ENCODE measurements at regions not wholly inside any gene's neighbourhood (a gene's known extent, or its start where the extent isn't known, plus 50 kb on each side); places are given as distances from the start of the nearest gene placed in this dataset.

- Histone ChIP-seq H3K27me3 (no peaks in the 10 kb centered on the region), H3K36me3 (no peaks in the 10 kb centered on the region), H3K9ac (no peak overlapping the region), H3K4me2 (peak overlapping the region; percentile 63; the same call in 1 of the 2 replicates), H4K20me1 (no peaks in the 10 kb centered on the region), H3K4me1 (peaks cover 37% of the 10 kb centered on the region), H3K4me3 (no peak overlapping the region), H3K27ac (no peak overlapping the region), H3K9me3 (peaks cover 7% of the 10 kb centered on the region)
- TF ChIP-seq Cebpa-rat (IDR thresholded peaks at IDR 0.05), result no peak
These were observed 103.8 kb downstream of the XRCC2 start for GRCh38 chr7:152572101-152572500.

DNA sequence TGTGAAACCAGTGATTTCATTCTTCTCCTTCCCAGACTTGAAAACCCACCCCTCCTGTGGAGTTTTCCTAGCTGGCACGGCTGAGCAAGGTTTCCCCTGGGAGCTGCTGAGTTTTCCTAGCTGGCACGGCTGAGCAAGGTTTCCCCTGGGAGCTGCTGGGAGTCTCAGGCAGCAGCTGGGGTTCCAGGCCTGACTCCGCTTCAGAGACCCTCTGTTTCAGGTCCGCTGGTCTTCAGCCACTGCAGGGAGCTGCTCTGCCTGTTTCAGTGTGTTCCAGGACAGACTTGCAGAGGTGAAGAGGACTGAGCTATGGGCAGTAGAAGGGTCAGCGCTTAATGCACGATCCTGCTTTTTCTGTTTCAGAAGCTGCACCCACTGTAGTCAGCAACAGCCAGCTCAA, 104.9 kb downstream of the XRCC2 start:
- peak overlapping the region; percentile 63 for H3K4me2 ChIP-seq
- H3K4me1 ChIP-seq, result peaks cover 37% of the 10 kb centered on the region
- H3K27me3 ChIP-seq, result no peaks in the 10 kb centered on the region
- H3K9ac ChIP-seq, result peak overlapping the region; percentile 44; the same call in 1 of the 2 replicates
- H3K9me3 ChIP-seq, result no peaks in the 10 kb centered on the region
- no peaks in the 10 kb centered on the region for H4K20me1 ChIP-seq
- H3K36me3 ChIP-seq, result no peaks in the 10 kb centered on the region
- TF ChIP-seq Cebpa-rat (IDR thresholded peaks at IDR 0.05), result no peak
- no peak overlapping the region for H3K4me3 ChIP-seq
- peak overlapping the region; percentile 22; the same call in 1 of the 2 replicates for H3K27ac ChIP-seq

GRCh38 chr7:152568972-152569371, 107.0 kb downstream of the XRCC2 start:
- peaks cover 29% of the 10 kb centered on the region for H3K4me1 ChIP-seq
- no peak overlapping the region for H3K9ac ChIP-seq
- no peaks in the 10 kb centered on the region for H4K20me1 ChIP-seq
- no peaks in the 10 kb centered on the region for H3K36me3 ChIP-seq
- H3K27ac ChIP-seq, result no peak overlapping the region
- TF ChIP-seq Cebpa-rat (IDR thresholded peaks at IDR 0.05), result no peak
- no peaks in the 10 kb centered on the region for H3K9me3 ChIP-seq
- H3K27me3 ChIP-seq, result no peaks in the 10 kb centered on the region
- no peak overlapping the region for H3K4me2 ChIP-seq
- no peak overlapping the region for H3K4me3 ChIP-seq

DNA sequence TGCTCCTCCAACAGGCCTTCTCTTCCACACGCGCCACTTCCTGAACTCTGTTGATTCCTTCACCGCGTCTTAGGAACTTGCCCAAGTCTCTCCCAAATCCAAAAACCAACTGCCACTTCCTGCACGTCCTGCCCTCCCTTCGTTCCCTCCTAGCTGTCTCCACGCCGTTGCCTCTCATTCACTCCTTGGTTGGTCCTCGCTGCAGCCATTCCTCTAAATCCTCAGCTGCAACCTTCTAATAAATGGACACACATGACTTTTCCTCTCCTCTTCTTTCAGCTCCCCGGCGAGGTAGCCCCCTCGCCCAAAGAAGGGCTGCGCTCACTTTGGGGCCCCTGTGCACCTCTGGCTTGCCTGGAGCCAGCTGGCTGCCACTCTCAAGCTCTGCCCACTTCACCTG, 110.2 kb downstream of the XRCC2 start:
- H4K20me1 ChIP-seq, result no peaks in the 10 kb centered on the region
- H3K9me3 ChIP-seq, result no peaks in the 10 kb centered on the region
- H3K4me3 ChIP-seq, result no peak overlapping the region
- no peaks in the 10 kb centered on the region for H3K27me3 ChIP-seq
- H3K9ac ChIP-seq, result no peak overlapping the region
- H3K4me2 ChIP-seq, result no peak overlapping the region
- H3K27ac ChIP-seq, result no peak overlapping the region
- H3K4me1 ChIP-seq, result peaks cover 14% of the 10 kb centered on the region; the same call in 1 of the 2 replicates
- H3K36me3 ChIP-seq, result no peaks in the 10 kb centered on the region
- no peak for TF ChIP-seq Cebpa-rat (IDR thresholded peaks at IDR 0.05)

DNA sequence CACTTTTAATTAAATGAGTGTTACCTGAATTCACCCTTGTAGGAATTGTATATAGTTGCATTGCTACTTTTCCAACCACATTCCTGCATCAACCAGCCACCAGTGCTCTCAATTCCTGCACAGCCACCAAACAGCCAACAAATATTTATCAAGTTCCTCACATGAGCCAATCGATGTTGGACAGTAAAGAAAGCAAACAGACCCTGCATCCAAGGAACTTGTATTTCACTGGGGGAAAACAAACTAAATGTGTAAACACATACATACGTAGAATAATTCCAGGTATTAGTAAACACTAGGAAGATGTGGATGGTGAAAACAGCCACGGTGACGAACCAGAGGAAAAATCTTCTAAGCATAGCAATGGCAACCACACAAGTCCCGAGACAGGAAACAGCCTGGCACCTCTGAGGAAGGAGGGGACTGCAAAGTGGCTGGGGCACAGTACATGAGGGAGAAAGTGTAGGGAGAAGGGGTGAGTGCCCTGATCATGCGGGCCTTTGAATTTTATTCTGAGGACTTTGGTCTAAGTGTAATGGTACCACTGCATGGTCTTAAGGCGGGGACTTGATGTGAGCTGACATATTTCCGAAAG, 111.2 kb downstream of the XRCC2 start:
- no peak overlapping the region for H3K9ac ChIP-seq
- H3K9me3 ChIP-seq, result no peaks in the 10 kb centered on the region
- no peak for TF ChIP-seq Cebpa-rat (IDR thresholded peaks at IDR 0.05)
- H3K4me2 ChIP-seq, result peak overlapping the region; percentile 8; the same call in 1 of the 2 replicates
- H4K20me1 ChIP-seq, result no peaks in the 10 kb centered on the region
- H3K27me3 ChIP-seq, result no peaks in the 10 kb centered on the region
- no peaks in the 10 kb centered on the region for H3K36me3 ChIP-seq
- peaks cover 14% of the 10 kb centered on the region; the same call in 1 of the 2 replicates for H3K4me1 ChIP-seq
- H3K4me3 ChIP-seq, result no peak overlapping the region
- no peak overlapping the region for H3K27ac ChIP-seq

GRCh38 chr7:152556013-152556755, 119.8 kb downstream of the XRCC2 start:
- no peak overlapping the region for H3K9ac ChIP-seq
- H3K27ac ChIP-seq, result no peak overlapping the region
- no peaks in the 10 kb centered on the region for H3K4me1 ChIP-seq
- no peak overlapping the region for H3K4me3 ChIP-seq
- no peaks in the 10 kb centered on the region for H4K20me1 ChIP-seq
- H3K36me3 ChIP-seq, result no peaks in the 10 kb centered on the region
- no peak overlapping the region for H3K4me2 ChIP-seq
- no peaks in the 10 kb centered on the region for H3K27me3 ChIP-seq
- no peak for TF ChIP-seq Cebpa-rat (IDR thresholded peaks at IDR 0.05)
- no peaks in the 10 kb centered on the region for H3K9me3 ChIP-seq

DNA sequence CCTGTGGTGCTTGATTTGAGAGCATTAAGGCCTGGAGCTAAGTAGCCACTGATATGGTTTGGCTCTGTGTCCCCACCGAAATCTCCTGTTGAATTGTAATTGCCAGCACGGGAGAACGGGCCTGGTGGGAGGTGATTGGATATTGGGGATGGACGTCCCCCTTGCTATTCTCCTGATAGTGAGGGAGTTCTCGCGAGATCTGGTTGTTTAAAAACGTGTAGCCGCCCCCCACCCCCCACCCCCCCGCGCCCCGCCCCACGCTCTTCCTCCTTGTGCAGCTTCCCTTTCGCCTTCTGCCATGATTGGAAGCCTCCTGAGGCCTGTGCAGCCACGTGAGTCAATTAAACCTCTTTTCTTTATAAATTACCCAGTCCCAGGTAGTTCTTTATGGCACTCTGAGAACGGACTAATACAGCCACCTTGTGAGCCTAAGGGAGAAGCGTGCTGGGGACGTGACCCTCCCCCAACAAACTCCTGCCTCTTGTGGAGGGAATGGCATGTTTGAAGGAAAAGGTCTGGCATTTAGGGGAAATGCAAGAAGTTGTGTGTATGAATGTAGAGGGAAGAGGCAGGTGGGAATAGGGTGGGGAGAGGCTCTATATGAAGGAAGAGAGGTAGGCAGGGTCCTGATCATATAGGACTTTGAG, 118.0 kb upstream of the KMT2C start:
- no peaks in the 10 kb centered on the region for H4K20me1 ChIP-seq
- no peak overlapping the region for H3K27ac ChIP-seq
- TF ChIP-seq Cebpa-rat (IDR thresholded peaks at IDR 0.05), result no peak
- H3K4me3 ChIP-seq, result no peak overlapping the region
- H3K4me2 ChIP-seq, result no peak overlapping the region
- no peaks in the 10 kb centered on the region for H3K36me3 ChIP-seq
- H3K27me3 ChIP-seq, result no peaks in the 10 kb centered on the region
- H3K9ac ChIP-seq, result no peak overlapping the region
- H3K4me1 ChIP-seq, result no peaks in the 10 kb centered on the region
- no peaks in the 10 kb centered on the region for H3K9me3 ChIP-seq

GRCh38 chr7:152551304-152552036, 115.7 kb upstream of the KMT2C start:
- no peak for TF ChIP-seq Cebpa-rat (IDR thresholded peaks at IDR 0.05)
- no peaks in the 10 kb centered on the region for H4K20me1 ChIP-seq
- H3K36me3 ChIP-seq, result no peaks in the 10 kb centered on the region

GRCh38 chr7:152544971-152545619, 109.3 kb upstream of the KMT2C start:
- no peak overlapping the region for H3K9ac ChIP-seq
- no peak for TF ChIP-seq Cebpa-rat (IDR thresholded peaks at IDR 0.05)
- no peak overlapping the region for H3K4me2 ChIP-seq
- H4K20me1 ChIP-seq, result no peaks in the 10 kb centered on the region
- H3K36me3 ChIP-seq, result no peaks in the 10 kb centered on the region
- H3K27ac ChIP-seq, result no peak overlapping the region
- H3K27me3 ChIP-seq, result no peaks in the 10 kb centered on the region
- no peak overlapping the region for H3K4me3 ChIP-seq
- 0 out of 2 replicates have a peak, but pooled peaks cover 3% of the 10 kb centered on the region for H3K9me3 ChIP-seq
- peaks cover 6% of the 10 kb centered on the region for H3K4me1 ChIP-seq

More at GRCh38 chr7:152551304-152552036, 115.7 kb upstream of the KMT2C start:
- no peaks in the 10 kb centered on the region for H3K4me1 ChIP-seq
- H3K4me3 ChIP-seq, result no peak overlapping the region
- H3K27ac ChIP-seq, result no peak overlapping the region
- H3K27me3 ChIP-seq, result no peaks in the 10 kb centered on the region
- H3K9ac ChIP-seq, result no peak overlapping the region
- no peak overlapping the region for H3K4me2 ChIP-seq
- no peaks in the 10 kb centered on the region for H3K9me3 ChIP-seq

Data from BLaER1 (cell line).